PC-3 (cell line): ENCODE measurements at regions not wholly inside any gene's neighbourhood (a gene's known extent, or its start where the extent isn't known, plus 50 kb on each side); places are given as distances from the start of the nearest gene placed in this dataset.

ENCODE experiments used
- CTCF ChIP-seq: fragments of 300-600 bp; sonication (generic); conservative IDR thresholded peaks from 2 replicates; pipeline ENCODE4 v1.5.1; 2017; ENCODE audit warnings: antibody characterized with exemption, low read depth, mild to moderate bottlenecking, low read length
- EZH2 ChIP-seq: fragments of 300-600 bp; sonication (generic); IDR thresholded peaks from one replicate; pipeline ENCODE4 v1.6.1; 2017; ENCODE audit warnings: antibody characterized with exemption, mild to moderate bottlenecking, low read length; ENCODE audit not compliant: unreplicated experiment
- EZH2phosphoT487 ChIP-seq: fragments of 300-600 bp; sonication (generic); IDR thresholded peaks from 2 replicates; pipeline ENCODE4 v1.6.1; 2018; ENCODE audit warnings: mild to moderate bottlenecking, antibody characterized with exemption, low read length, borderline replicate concordance

GRCh38 chr11:116422556-116422955 lies 350.2 kb downstream of the BUD13 start:
- TF ChIP-seq CTCF (no peak), EZH2 (no peak), EZH2phosphoT487 (no peak)
